Suppressor macrophage (primary cell): ENCODE measurements at regions not wholly inside any gene's neighbourhood (a gene's known extent, or its start where the extent isn't known, plus 50 kb on each side); places are given as distances from the start of the nearest gene placed in this dataset.
"Not testable (repeated sequence)": the region's sequence is repeated elsewhere in the genome, so short reads cannot be mapped to it uniquely, and the experiment has no call there.

Experiments
- DNase-seq, 4 experiments: peaks; one replicate each; pipeline ENCODE4 v3.0.0-alpha.2; 2020 to 2022

- DNase-seq: no peak
These were observed 477.7 kb downstream of the PLCL1 start for GRCh38 chr2:198282061-198282460.

GRCh38 chr2:198280145-198280544, 475.8 kb downstream of the PLCL1 start:
- DNase-seq: peak in 3 of 4 experiments; percentile 2 to 10 (median 6)

GRCh38 chr2:198279026-198279425, 474.6 kb downstream of the PLCL1 start:
- no peak for DNase-seq

- no peak for DNase-seq
These were observed 472.8 kb downstream of the PLCL1 start for GRCh38 chr2:198277181-198277580.

GRCh38 chr2:198273660-198274059, 469.3 kb downstream of the PLCL1 start:
- DNase-seq: no peak

- not testable (repeated sequence) for DNase-seq
These were observed 465.8 kb downstream of the PLCL1 start for GRCh38 chr2:198270157-198270556.

- no peak for DNase-seq
These were observed 464.1 kb downstream of the PLCL1 start for GRCh38 chr2:198268519-198268918.

GRCh38 chr2:198259496-198259895, 455.1 kb downstream of the PLCL1 start:
- no peak for DNase-seq

GRCh38 chr2:198254536-198255090, 450.2 kb downstream of the PLCL1 start:
- DNase-seq: no peak

- DNase-seq: no peak
These were observed 449.6 kb downstream of the PLCL1 start for GRCh38 chr2:198253995-198254394.

- no peak for DNase-seq
These were observed 448.1 kb downstream of the PLCL1 start for GRCh38 chr2:198252472-198252871.

GRCh38 chr2:198242093-198242492, 437.7 kb downstream of the PLCL1 start:
- DNase-seq: no peak

- DNase-seq: no peak
These were observed 434.0 kb downstream of the PLCL1 start for GRCh38 chr2:198238429-198238828.

GRCh38 chr2:198236338-198236737, 431.9 kb downstream of the PLCL1 start:
- no peak for DNase-seq

GRCh38 chr2:198232281-198232680, 427.9 kb downstream of the PLCL1 start:
- no peak for DNase-seq

- peak in 1 of 4 experiments; percentile 1 for DNase-seq
These were observed 427.2 kb downstream of the PLCL1 start for GRCh38 chr2:198231562-198231961.

- DNase-seq: no peak
These were observed 416.6 kb downstream of the PLCL1 start for GRCh38 chr2:198220763-198221610.

GRCh38 chr2:198219292-198219691, 414.9 kb downstream of the PLCL1 start:
- no peak for DNase-seq

- peak in 2 of 4 experiments; percentile 17 to 22 for DNase-seq
These were observed 409.8 kb downstream of the PLCL1 start for GRCh38 chr2:198214114-198214596.

- DNase-seq: no peak
These were observed 408.9 kb downstream of the PLCL1 start for GRCh38 chr2:198213253-198213652.

GRCh38 chr2:198211706-198212105, 407.3 kb downstream of the PLCL1 start:
- no peak for DNase-seq

GRCh38 chr2:198203336-198204069, 399.1 kb downstream of the PLCL1 start:
- no peak for DNase-seq
